GM18867 (cell line): ENCODE measurements at regions not wholly inside any gene's neighbourhood (a gene's known extent, or its start where the extent isn't known, plus 50 kb on each side); places are given as distances from the start of the nearest gene placed in this dataset.
A peak's percentile ranks its signal among the peaks of the same experiment; 100 is the strongest.

ENCODE experiments used
- ATAC-seq: cut with Tn5 transposase; IDR thresholded peaks from one replicate; pipeline ENCODE4 v1.9.1; 2021; ENCODE audit warnings: mild to moderate bottlenecking, moderate library complexity; ENCODE audit not compliant: unreplicated experiment

DNA sequence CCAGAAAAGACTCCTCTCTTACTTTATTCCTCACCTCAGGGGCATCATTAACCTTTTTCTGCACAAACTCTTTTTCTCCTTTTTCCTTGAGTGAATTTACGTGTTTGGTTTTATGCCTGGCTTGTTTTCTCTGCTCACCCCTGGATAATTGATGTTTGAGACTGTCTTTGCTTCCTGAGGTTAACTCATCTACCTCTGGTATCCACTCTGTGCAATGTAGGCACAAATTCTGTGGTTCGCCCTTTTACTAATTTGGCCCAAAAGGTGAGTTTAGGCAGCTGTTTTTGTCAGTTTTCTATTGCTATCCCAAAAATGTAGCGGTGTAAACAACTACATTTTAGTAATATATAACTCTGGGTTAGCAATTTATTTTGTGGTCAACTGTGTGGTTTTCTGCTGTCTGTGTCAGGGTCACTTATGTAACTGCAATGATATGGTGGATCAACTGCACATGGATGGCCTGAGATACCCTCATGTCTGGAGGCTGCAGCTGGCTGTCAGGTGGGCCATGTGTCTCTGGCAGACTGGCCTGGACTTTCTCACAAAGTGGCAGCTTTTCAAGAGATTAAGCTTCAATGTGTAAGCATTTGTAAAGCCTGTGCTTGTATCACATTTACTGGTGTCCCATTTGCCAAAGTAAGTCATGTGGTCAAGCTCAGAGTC lies 329.7 kb downstream of the FSIP2 start:
- ATAC-seq = peak; percentile 46

DNA sequence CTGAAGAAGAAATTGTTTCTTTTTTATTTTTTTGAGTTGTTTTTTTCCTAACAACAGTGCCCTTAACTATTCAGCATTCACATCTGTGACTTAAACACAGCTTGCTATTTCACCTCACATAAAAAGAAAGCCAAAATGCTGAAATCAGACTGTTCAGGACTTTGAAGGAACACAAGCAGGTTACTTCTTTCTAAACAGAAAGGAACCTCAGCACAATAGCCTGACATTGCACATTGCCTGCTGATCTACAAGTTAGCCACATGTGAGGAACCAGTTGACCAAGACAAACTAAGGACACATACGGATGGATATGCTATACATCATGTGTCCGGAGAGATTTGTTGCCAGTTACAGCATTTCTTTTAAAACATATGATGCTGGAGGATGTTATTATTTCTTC lies 331.1 kb downstream of the FSIP2 start:
- ATAC-seq = no peak

DNA sequence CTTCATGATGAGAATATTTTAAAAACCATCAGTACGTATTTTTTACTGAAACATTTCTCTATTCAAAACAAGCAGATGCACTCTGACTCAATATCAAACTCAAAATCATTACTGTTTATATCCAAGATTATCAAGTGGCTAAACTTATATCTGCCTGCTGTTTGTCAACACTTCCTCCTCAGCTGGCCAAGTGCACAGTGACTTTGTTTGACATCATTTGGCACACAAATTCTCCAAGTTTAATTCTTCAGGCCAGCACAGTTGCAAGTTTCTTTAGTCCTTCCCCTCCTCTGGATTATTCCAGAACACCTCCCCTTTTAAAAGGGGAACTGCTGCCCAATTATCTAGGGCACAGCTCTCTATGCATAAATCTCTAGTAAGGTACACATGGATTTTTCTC lies 346.6 kb downstream of the FSIP2 start:
- ATAC-seq = no peak

DNA sequence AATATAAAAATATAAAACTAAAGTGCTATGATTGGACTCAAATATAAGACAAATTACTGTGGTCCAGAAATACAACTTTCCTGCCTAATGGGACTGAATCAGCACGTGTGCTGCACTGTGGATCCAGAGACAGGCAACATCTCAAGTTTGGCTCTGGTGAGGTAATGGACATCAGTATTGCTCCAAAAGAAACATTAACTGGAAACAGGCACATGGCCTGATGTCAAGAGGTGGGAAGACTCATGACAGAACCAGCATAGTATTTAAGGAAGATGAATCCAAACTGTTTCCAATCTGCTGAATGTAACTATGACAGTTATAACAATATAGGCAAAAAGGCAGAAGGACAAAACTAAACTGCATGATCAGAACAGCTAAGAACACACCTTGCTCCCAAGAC lies 354.6 kb downstream of the FSIP2 start:
- ATAC-seq = no peak

DNA sequence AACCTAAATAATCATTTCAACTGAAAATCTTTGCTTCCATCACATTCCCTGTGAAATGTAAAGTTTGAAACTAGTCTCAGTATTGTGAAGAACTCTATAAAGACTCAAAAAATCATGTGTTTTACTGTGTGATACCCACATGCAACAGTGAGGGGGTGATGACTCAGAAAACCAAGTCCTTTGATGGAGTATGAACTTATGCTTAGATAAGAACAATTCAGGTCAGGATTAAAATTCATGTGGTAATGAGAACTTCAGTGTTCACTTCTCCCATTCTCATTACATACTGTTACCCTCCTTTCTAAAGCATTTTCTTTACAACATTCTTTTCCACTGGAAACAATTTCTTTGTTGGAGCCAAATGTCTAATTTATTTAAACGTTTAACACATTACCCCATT lies 360.2 kb downstream of the FSIP2 start:
- ATAC-seq = no peak

DNA sequence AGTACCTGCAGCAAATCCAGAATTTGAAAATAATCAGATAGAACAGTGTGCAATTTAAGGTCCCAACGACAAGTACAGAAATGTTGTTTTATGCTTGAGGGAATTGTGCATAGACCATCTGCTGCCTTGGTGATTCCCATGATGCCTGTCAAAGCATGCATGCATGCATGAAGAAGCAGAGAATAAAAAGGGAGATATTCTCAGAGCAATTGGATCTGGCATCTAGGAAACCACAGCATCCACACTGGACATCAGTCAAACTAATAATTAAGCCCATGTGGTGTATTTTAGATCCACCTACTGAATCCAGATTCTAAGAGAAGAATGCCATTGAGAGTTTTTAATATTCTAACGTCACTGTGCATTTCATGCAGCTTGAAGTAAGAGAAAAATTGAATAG lies 361.2 kb downstream of the FSIP2 start:
- ATAC-seq = no peak

DNA sequence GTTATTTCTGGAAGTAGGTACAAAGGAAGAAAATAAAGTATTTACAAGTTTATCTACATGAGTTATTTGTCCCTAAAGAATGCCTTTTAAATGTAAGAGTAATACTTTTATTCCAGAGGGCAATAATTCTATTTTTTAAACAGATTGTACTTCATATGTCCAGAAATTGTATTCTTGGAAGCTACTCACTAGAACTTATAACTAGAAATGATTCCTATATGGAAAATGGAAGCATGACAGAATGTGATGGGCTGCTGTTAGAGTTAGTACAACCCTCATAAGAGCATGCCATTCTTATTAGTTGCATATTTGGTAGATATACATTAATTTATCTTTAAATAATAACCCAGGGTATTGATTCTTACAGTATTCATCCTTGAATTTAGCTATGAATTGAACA lies 362.0 kb downstream of the FSIP2 start:
- ATAC-seq = no peak

DNA sequence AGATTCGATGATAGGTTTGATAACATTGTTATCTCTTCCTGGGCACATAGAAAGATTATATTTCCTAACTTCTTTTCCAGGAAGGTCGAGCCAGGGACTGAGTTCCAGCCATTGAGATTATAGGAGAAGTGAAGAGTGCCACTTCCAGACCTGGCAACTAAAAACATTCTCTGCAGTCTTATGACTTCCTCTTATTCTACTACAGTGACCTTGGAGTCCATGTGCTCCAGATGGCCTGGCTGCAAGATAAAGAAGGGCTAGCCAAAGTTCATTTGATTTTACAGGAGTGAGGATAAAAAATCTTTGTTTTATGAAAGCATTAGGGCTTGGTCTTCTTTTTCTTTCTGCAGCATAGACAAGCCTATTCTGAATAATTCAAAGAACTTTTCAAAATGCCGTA lies 363.0 kb downstream of the FSIP2 start:
- ATAC-seq = no peak

DNA sequence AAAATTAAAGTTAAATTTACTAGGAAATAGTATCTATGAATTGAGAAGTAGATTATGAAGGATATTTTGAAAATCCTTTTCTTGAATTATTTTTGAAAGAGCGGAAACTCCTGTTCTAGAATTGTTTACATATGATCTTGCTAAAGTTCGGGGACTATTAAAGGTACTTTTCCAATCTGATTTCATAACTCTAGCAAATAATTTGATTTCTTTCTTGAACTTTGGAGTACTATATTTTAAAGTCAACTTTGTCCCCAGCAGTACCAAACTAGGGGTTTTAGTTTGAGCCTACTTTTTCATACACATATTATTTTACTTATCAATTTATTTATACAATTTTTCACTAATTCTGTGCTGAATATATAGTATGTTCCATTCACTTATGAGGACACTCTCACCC lies 364.7 kb downstream of the FSIP2 start:
- ATAC-seq = no peak

DNA sequence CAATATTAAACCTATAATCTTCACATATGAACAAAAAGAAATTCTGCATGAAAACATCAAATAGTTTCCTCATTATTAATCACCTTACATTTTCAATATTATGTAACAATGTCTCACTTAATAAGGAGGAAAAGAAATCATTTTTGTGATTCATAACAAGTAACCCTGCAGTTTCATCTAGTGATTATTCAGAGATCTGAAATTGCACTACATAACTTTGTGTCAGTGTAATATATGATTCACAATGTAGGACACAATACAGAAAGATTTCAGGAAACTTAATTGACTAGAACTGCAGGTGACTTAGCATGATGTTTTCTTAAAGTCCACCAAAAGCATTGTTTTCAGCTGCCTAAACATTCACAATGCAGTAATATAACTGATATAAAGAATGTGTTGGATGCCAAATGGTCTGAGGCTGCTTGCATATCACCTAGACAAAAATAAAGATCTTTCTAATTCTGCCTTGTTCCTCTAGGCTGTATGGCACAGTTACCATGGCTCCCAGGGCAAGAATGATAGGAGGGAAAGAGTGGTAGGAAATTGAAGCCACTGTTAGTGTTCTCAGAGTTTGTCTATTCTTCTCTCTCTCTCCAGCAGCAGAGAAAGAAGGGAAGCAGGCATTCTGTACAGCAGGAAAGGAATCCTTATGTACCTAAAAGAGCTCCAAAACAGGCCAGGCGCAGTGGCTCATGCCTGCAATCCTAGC lies 366.6 kb downstream of the FSIP2 start:
- no peak for ATAC-seq

DNA sequence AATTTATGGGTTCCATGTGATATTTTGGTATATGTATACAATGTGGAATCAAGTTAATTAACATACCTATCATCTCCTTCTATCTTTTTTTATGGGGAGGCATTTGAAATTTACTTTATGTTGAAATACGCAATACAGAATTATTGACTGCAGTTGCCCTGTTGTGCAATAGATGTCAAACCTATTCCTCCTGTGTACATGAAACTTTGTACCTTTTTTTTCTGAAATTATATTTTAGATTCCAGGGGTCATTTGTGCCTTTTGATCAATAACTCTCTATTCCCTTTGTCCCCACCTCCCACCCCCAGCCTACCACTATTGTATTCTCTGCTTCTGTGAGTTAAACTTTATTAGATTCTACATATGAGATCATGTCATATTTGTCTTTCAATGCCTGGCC lies 369.9 kb downstream of the FSIP2 start:
- no peak for ATAC-seq

DNA sequence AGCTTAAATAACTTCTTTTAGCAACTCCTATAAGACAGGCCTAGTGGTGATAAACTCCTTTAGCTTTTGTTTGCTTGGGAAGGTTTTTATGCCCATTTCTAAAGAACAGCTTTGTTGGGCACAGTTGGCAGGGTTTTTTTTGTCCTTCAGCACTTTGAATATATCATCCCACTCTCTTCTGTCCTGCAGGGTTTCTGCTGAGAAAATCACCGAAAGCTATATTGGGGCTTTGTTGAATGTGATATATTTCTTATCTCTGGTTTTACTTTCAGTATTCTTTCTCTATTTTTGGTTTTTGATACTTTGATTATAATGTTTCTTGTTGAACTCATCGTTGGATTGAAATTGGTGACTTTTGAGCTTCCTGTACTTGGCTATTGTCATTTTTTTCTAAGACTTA lies 372.8 kb upstream of the ZC3H15 start:
- no peak for ATAC-seq

DNA sequence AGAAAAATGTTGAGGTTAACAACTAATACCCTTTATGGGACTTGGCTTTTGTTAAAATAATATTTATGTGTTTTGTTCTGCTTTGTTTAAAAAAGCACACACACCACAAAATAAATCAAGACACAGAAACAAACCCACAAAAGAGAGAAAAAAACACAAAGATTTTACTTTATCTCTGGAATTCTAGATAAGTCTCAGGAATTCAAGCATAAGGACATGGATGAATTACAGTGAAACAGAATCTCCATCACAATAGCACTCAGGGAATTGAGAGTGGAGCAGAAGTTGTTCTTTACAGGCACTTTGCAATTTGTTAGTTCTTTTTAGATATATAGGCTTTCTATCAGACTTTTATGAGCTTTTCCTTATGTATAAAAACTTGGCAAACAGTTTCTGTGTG lies 360.9 kb upstream of the ZC3H15 start:
- no peak for ATAC-seq

DNA sequence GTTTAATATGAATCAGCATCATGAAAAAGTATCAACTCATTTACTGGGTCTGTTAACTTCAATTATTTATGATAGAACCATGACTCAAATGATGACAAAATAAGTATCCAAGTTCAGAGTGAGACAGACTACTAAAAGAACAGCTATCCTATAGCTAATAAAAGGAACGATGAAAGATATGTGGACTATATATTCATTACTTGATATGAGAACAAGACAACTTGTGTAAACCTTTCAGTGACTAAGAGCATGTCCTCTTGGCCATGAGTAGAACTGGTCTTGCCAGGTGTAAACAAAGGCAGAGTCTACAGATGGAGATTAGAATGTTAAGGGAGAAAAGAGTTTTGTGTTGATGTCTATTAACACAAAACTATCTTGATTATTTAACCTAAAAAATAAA lies 360.4 kb upstream of the ZC3H15 start:
- ATAC-seq = no peak

DNA sequence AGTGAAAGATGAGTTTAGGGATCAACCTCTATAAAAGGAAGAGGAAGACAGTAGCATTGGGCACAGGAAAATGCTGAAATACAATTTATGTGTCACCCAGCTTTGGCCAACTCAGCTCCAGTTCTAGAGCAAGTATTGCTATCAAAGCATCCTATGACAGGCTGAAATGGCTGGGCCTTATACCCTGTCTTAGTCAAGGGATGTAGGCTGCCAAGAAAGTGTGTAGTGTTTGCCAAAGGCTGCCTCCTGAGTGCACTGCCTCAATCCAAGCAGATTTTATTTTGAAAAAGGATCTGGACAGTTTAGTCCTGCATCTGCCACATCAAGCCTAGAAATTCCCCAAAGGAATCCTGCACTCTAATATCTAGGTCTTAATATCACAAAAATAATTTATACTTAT lies 359.9 kb upstream of the ZC3H15 start:
- ATAC-seq = no peak

DNA sequence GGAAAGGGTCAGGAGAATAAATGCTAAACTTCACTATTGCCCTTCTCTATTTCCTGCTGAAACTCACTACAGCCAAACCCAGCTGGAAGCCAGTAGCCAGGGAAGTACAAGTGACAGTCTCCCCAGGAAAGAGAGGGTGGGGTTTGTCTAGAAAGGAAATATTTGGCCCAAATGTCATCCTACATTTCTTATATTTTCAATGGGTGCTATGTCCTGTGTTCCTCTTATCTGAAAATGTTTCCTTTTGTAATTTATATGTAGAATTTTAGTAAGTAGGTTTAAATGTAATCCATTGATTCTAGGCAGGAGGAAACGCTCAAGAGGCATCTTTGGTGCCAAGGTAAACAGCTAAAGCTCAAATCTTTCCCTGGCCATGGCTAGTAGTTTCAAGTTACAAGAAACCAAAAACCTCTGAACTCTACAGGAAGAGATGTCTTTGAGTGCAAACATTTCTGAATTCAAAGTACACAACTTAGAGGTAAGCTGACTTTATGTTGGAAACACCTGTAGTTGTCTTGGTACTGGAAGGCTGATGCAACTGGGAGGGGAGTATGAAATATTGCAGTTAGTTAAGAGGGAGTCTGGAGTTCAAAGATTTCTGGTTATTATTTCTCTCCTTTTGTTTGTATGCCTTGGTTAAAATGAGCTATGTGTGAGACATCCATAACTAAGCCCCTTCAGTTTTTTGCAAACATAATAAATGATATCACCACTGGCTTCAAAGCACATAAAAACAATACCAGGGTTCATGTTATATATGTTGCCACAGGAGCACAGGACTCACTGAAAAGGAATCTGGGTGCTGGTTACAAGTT lies 356.1 kb upstream of the ZC3H15 start:
- no peak for ATAC-seq

DNA sequence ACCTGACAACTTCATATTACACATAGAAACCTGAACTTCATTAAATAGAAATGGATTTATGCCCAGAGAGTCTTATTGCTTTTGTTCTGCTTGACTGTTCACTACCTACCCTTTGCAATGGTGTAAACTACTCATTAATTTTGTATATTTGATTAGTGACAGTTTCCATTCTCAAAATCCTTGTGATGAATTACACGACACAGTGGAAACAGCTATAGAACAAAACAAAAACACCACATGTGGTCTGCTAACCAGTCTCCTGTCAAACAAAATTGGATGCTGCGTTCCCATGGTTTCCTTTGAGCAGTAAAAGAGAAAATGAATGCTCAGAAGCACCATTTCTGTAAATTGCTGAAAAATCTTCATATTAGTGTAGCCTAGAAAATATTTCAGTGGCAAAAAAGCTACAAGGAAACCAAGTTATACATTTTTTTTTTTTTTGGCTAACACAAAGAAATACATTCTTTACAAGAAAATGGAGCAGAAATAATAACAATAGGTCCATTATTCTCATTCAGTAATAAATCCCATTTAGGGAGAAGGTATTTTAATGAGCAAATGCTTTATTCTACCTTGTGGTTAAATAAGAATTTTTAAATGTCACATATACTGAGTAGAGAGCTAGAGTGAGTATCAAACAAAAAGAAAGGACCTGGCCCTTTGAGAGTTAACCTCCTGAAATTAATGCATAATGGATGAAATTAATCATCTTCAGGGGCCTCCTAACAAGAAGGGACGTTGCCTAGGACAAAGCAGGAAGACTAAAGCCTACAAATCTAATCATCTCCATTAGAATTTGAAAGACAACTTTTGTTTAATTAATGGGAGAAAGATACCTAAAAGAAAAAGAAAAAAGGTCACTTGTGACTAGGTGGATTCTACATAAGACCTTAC lies 355.1 kb upstream of the ZC3H15 start:
- no peak for ATAC-seq

DNA sequence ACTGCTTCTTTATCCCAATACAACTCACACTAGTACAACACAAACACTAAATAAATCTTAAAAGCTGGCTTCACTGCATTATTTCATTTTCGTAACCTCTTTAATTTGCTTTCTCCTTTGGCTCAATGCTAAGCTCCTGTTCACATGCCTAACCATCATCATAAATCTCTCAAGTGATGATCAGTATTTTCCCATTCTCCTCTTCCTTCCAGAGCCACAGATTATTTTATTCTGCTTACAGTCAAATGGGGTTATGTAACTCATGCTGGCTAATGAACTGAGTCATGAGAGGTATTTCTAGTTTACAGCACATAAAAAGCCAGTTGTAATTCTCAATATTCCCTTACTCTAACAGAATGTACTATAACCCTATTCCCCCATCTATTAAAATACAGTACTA lies 350.4 kb upstream of the ZC3H15 start:
- no peak for ATAC-seq

DNA sequence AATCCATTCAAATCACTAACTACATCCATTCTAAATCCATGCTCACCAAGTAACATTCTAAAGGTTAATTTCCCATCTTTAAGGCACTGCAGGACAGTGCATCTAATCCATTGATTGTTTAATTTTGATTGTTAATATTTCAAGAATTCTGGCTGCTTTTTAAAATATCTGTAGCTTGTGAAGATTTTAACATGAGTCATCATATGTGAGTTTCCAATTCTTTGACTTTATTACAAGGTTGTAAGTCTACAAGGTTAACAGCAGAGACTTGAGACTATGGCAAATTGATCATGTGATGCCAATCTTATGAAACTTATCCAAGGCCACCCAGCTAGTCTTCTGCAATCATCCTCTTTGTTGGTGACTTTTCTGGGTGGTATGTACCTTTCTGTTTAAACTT lies 349.2 kb upstream of the ZC3H15 start:
- ATAC-seq = no peak

DNA sequence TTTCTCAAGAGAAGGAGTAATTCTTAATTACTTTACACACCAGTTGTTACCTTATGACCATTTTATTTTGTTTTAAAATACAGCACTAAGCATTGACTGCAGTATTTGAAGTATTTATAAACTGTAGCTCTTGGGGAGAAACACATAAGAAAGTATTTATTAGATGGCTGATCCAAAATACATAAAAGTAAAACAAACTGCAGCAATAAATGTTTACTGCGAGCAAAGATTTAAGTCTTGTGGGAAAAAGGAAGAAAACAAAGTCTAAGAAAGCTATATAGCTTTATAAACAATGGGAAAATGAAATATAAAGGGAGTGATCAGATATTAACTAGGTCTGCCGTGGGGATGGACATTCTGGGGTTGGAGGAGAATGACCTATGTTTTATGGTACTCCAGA lies 347.2 kb upstream of the ZC3H15 start:
- ATAC-seq = no peak

DNA sequence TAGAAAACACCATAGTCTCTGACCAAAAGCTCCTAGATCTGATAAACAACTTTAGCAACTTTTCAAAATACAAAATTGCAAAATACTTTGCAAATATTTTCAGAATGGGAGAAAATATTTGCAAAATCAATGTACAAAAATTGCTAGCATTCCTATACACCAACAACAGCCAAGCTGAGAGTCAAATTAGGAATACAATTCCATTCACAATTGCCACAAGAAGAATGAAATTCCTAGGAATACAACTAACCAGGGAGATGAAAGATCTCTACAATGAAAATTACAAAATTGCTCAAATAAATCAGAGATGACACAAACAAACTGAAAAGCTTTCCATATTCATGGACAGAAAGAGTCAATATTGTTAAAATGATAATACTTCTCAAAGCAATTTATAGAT lies 327.0 kb upstream of the ZC3H15 start:
- no peak for ATAC-seq
